GM10248 (cell line): ENCODE measurements at regions not wholly inside any gene's neighbourhood (a gene's known extent, or its start where the extent isn't known, plus 50 kb on each side); places are given as distances from the start of the nearest gene placed in this dataset.

Experiments
- CTCF ChIA-PET: fragments of 300-600 bp; sonication (Branson Sonifier 250); formaldehyde crosslinking; extraction: SDS; loops from one replicate; lab custom pipeline; 2021; ENCODE audit warnings: antibody characterized with exemption; lab: Yijun Ruan, JAX
- POLR2A ChIA-PET: fragments of 350-650 bp; sonication (Branson Sonifier 250); formaldehyde crosslinking; extraction: SDS; loops from one replicate; lab custom pipeline; 2020; ENCODE audit warnings: antibody characterized with exemption; lab: Yijun Ruan, JAX
- DNase-seq: peaks from one replicate; pipeline ENCODE4 v3.0.0; 2012; ENCODE audit errors: extremely low spot score
- TF ChIP-seq, protein P1 (sequence below): IDR thresholded peaks from 2 replicates; pipeline ENCODE4 v1.5.1; 2012; ENCODE audit warnings: mild to moderate bottlenecking, low read depth; ENCODE audit errors: extremely low read depth, missing control alignments, control extremely low read depth

DNA sequence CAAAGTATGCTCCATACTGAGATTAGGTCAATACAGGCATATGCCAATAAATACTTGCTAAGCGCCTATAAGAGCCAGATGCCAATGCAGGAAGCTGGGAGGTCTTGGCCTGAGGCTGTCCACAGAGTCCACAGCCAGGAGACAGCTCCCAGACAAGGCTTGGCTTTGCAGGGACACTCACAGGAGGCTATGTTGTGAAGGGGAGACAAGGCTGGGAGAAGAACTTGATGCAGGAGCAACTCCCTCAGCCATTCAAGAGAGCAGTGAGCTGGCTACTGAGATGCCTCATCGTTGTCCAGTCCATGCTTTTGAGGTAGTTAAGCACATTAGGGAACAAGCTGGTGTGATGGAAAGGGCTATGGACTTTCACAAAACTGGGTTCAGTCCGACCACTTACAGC, 891.5 kb downstream of the TBC1D22A start:
- TF ChIP-seq, protein P1, sequence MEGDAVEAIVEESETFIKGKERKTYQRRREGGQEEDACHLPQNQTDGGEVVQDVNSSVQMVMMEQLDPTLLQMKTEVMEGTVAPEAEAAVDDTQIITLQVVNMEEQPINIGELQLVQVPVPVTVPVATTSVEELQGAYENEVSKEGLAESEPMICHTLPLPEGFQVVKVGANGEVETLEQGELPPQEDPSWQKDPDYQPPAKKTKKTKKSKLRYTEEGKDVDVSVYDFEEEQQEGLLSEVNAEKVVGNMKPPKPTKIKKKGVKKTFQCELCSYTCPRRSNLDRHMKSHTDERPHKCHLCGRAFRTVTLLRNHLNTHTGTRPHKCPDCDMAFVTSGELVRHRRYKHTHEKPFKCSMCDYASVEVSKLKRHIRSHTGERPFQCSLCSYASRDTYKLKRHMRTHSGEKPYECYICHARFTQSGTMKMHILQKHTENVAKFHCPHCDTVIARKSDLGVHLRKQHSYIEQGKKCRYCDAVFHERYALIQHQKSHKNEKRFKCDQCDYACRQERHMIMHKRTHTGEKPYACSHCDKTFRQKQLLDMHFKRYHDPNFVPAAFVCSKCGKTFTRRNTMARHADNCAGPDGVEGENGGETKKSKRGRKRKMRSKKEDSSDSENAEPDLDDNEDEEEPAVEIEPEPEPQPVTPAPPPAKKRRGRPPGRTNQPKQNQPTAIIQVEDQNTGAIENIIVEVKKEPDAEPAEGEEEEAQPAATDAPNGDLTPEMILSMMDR = no peak
- CTCF ChIA-PET = no interaction called here
- POLR2A ChIA-PET = no interaction called here

DNA sequence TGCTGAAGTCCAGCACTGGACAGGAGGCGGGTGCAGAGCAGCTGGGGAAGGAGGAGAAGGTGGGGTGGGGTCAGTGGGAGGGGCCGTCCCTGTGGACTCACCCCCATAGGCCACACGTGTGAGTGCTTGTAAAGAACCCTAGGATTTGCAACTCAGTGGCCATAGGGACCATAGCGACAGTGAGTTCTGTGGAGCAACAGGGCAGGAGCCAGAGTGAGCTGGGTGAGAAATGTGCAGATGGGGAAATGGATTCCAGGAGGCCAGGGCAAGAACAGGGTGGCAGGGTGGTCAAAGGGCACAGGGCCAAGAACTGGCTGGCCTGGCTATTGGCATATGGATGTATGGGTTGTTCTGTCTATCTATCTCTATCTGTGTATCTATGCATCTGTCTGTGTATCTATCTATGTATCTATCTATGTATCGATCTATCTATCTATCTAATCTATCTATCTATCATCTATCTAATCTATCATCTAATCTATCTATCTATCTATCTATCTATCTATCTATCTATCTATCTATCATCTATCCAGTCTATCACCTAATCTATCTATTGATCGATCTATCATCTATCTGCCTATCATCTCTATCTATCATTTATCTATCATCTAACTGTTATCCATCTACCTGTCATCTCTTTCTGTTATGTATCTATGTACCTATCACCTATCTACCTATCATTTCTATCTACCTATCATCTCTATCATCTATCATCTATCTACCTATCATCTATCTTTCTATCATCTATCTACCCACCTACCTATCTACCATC, 889.0 kb downstream of the TBC1D22A start:
- DNase-seq = no peak
- POLR2A ChIA-PET = no interaction called here
- TF ChIP-seq, protein P1 = no peak
- CTCF ChIA-PET = no interaction called here

More for the DNA sequence above, 891.5 kb downstream of the TBC1D22A start:
- DNase-seq = no peak

DNA sequence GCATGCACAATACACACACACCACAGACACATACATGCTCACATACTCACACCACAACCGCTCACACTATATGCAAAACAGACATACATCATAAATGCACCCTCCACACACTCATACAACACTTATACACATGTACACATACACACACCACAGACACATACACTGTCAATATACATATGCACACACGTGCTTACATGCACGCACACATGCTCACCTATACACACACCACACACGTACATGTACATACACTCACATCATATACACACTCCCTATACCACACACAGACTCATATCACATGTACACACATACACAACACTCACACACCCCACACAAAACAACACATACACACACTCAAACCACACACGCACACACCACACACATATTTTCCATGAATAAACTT, 885.3 kb downstream of the TBC1D22A start:
- TF ChIP-seq, protein P1 = no peak
- no peak for DNase-seq
- ChIA-PET POLR2A (no interaction called here), CTCF (no interaction called here)

DNA sequence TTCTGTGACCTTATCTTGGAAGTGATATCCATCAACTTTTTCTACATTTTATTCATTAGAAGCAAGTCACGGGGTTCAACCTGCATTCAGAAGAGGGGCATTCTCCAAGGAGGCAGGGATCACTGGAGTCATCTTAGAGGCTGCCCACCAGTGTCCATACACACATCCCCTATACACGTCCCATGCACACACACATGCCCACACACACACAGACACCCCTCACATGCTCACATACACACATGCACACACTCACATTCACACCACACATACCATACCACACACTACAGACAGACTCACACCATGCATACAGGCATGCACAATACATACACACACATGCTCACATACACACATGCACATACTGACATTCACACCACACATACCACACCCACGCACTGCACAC, 884.7 kb downstream of the TBC1D22A start:
- no peak for DNase-seq
- CTCF ChIA-PET = no interaction called here
- POLR2A ChIA-PET = no interaction called here
- TF ChIP-seq, protein P1 = no peak

DNA sequence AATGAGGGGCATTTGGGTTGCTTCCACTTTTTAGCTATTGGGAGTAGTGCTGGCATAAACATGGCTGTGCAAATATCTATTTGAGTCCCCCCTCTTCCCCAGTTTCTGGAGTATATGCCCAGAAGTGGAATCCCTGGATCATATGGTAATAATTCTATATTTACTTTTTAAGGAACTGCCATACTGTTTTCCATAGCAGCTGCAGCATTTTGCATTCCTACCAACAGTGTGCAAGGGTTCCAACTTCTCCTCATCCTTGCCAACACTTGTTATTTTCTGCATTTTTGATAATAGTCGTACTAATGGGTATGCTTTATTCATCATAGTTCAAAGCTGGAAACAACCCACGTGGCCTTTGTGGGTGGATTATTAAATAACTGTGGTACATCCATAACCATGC, 883.5 kb downstream of the TBC1D22A start:
- DNase-seq = no peak
- POLR2A ChIA-PET = no interaction called here
- CTCF ChIA-PET = no interaction called here
- TF ChIP-seq, protein P1 = no peak

DNA sequence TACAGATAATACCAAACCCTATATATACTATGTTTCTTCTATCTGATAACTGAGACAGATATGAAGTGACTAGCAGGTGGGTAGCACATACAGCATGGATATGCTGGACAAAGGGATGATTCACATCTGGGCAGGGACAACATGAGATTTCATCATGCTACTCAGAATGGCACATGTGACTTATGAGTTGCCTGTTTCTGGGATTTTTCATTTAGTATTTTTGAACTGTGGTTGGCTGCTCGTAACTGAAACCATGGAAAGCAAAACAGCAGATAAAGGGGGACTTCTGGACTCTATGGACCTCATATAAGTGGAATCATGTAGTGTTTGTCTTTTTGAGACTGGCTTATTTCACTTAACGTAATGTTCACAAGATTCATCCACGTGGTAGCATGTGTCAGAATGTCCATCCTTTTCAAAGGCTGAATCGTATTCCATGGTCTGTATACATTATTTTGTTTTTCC, 883.0 kb downstream of the TBC1D22A start:
- TF ChIP-seq, protein P1 = no peak
- ChIA-PET POLR2A (no interaction called here), CTCF (no interaction called here)
- no peak for DNase-seq
